H1 (cell line): ENCODE measurements at regions not wholly inside any gene's neighbourhood (a gene's known extent, or its start where the extent isn't known, plus 50 kb on each side); places are given as distances from the start of the nearest gene placed in this dataset.

Source experiments
- CTCF ChIA-PET: fragments of 300-600 bp; sonication (Branson Sonifier 250); formaldehyde crosslinking; loops from one replicate; lab custom pipeline; 2021; ENCODE audit not compliant: partially characterized antibody; lab: Charles Lee
- POLR2A ChIA-PET: fragments of 300-600 bp; sonication (Branson Sonifier 250); formaldehyde crosslinking; loops from one replicate; lab custom pipeline; 2021; ENCODE audit warnings: inconsistent platforms; ENCODE audit not compliant: partially characterized antibody; lab: Charles Lee
- DNase-seq, 2 experiments: peaks; one replicate each; pipeline versions ENCODE4 v3.0.0 to v3.0.0-alpha.2; 2010 to 2022; ENCODE audit warnings: low spot score in 2 of 2, low read depth in 1 of 2, mixed read lengths in 1 of 2
- FAIRE-seq: peaks from 2 replicates; lab custom pipeline; 2011; peaks lifted over from hg19 to GRCh38; lab: Jason Lieb, UNC
- H2AFZ ChIP-seq: 2 replicates; pipeline ENCODE4 v1.8.1; 2012; ENCODE audit warnings: low read length, inconsistent platforms
- H2AK5ac ChIP-seq: 2 replicates; pipeline ENCODE4 v1.6.1; 2013; ENCODE audit warnings: low read depth, low read length
- H2BK120ac ChIP-seq: replicated peaks from 2 replicates; pipeline ENCODE3; 2013; ENCODE audit warnings: low read depth, low read length, inconsistent platforms
- H2BK12ac ChIP-seq: 2 replicates; pipeline ENCODE4 v1.6.1; 2013; ENCODE audit warnings: low read depth, low read length
- H2BK15ac ChIP-seq: 2 replicates; pipeline ENCODE4 v1.6.1; 2013; ENCODE audit warnings: low read length
- H2BK20ac ChIP-seq: 2 replicates; pipeline ENCODE4 v1.6.1; 2013; ENCODE audit warnings: low read length
- H2BK5ac ChIP-seq: 2 replicates; pipeline ENCODE4 v1.6.1; 2013; ENCODE audit warnings: low read depth, low read length
- H3K14ac ChIP-seq: 2 replicates; pipeline ENCODE4 v1.6.1; 2013; ENCODE audit warnings: inconsistent platforms; ENCODE audit not compliant: insufficient read length
- H3K18ac ChIP-seq: 2 replicates; pipeline ENCODE4 v1.6.1; 2013; ENCODE audit warnings: low read length; ENCODE audit errors: extremely low read depth
- H3K23ac ChIP-seq: 2 replicates; pipeline ENCODE4 v1.6.1; 2013; ENCODE audit warnings: inconsistent platforms; ENCODE audit not compliant: insufficient read length
- H3K23me2 ChIP-seq: 2 replicates; pipeline ENCODE4 v1.6.1; 2013; ENCODE audit warnings: low read depth, low read length
- H3K27ac ChIP-seq: 2 replicates; pipeline ENCODE4 v1.6.1; 2011; ENCODE audit warnings: low read depth, low read length, inconsistent platforms
- H3K27me3 ChIP-seq, 4 experiments: replicated peaks in 1 of 4; 1 replicate in 1 of 4; 2 replicates in 3 of 4; pipeline versions ENCODE4 v1.6.1 to v1.8.1; 2011 to 2013; ENCODE audit warnings: low read length in 3 of 4, mild to moderate bottlenecking in 3 of 4, inconsistent platforms in 2 of 4, mixed read lengths in 2 of 4, moderate library complexity in 1 of 4; ENCODE audit not compliant: control insufficient read depth in 3 of 4, insufficient read depth in 3 of 4; ENCODE audit errors: extremely low read depth in 1 of 4
- H3K36me3 ChIP-seq, 4 experiments: 2 replicates each; pipeline versions ENCODE4 v1.6.1 to v1.8.1; 2011 to 2013; ENCODE audit warnings: mild to moderate bottlenecking in 4 of 4, low read length in 3 of 4, moderate library complexity in 2 of 4, control low read depth in 1 of 4, inconsistent platforms in 1 of 4; ENCODE audit not compliant: insufficient read depth in 4 of 4, control insufficient read depth in 2 of 4
- H3K4ac ChIP-seq: replicated peaks from 2 replicates; pipeline ENCODE3; 2013; ENCODE audit warnings: low read length, low read depth, mixed read lengths, inconsistent platforms; ENCODE audit not compliant: insufficient read length
- H3K4me1 ChIP-seq, 4 experiments: replicated peaks in 1 of 4; 1 replicate in 1 of 4; 2 replicates in 3 of 4; pipeline versions ENCODE4 v1.6.1 to v1.8.1; 2011 to 2013; ENCODE audit warnings: low read length in 3 of 4, inconsistent platforms in 2 of 4, mixed read lengths in 1 of 4; ENCODE audit not compliant: insufficient read depth in 4 of 4, control insufficient read depth in 3 of 4
- H3K4me2 ChIP-seq, 2 experiments: 2 replicates each; pipeline versions ENCODE4 v1.6.1 to v1.8.1; 2011 to 2013; ENCODE audit warnings: low read depth in 2 of 2, low read length in 2 of 2, control low read depth in 1 of 2, inconsistent platforms in 1 of 2, mild to moderate bottlenecking in 1 of 2; ENCODE audit not compliant: insufficient read depth in 1 of 2
- H3K4me3 ChIP-seq, 4 experiments: fragments of 200-600, 300-600 bp in 1 of 4; sonication (generic), shearing (Covaris generic), sonication (Bioruptor Twin) in 1 of 4; 2 replicates each; pipeline versions ENCODE4 v1.5.1 to v1.8.1; 2011 to 2016; ENCODE audit warnings: low read length in 4 of 4, low read depth in 3 of 4, control low read depth in 2 of 4, inconsistent platforms in 2 of 4, mild to moderate bottlenecking in 2 of 4, mixed read lengths in 1 of 4, moderate library complexity in 1 of 4; ENCODE audit not compliant: insufficient read depth in 2 of 4; ENCODE audit errors: extremely low read depth in 1 of 4
- H3K56ac ChIP-seq: replicated peaks from 2 replicates; pipeline ENCODE3; 2013; ENCODE audit warnings: low read depth, mild to moderate bottlenecking, mixed read lengths, low read length, inconsistent platforms; ENCODE audit not compliant: insufficient read length
- H3K79me1 ChIP-seq: 2 replicates; pipeline ENCODE4 v1.6.1; 2013; ENCODE audit warnings: low read depth, low read length, control low read depth
- H3K79me2 ChIP-seq, 2 experiments: 2 replicates each; pipeline versions ENCODE4 v1.6.1 to v1.8.1; 2012 to 2013; ENCODE audit warnings: low read length in 2 of 2, mild to moderate bottlenecking in 2 of 2, inconsistent platforms in 1 of 2; ENCODE audit not compliant: insufficient read depth in 2 of 2, control insufficient read depth in 1 of 2
- H3K9ac ChIP-seq, 4 experiments: replicated peaks in 1 of 4; 1 replicate in 1 of 4; 2 replicates in 3 of 4; pipeline versions ENCODE4 v1.6.1 to v1.8.1; 2011 to 2013; ENCODE audit warnings: low read depth in 3 of 4, low read length in 3 of 4, control low read depth in 2 of 4, mild to moderate bottlenecking in 2 of 4, moderate library complexity in 2 of 4, inconsistent platforms in 1 of 4; ENCODE audit errors: extremely low read depth in 1 of 4
- H3K9me3 ChIP-seq, 2 experiments: 2 replicates each; pipeline versions ENCODE4 v1.6.1 to v1.8.1; 2012 to 2013; ENCODE audit warnings: mild to moderate bottlenecking in 2 of 2, moderate library complexity in 2 of 2, control low read depth in 1 of 2, inconsistent platforms in 1 of 2, low read depth in 1 of 2, low read length in 1 of 2, mixed read lengths in 1 of 2; ENCODE audit not compliant: insufficient read depth in 2 of 2
- H4K20me1 ChIP-seq, 2 experiments: replicated peaks in 1 of 2; 2 replicates each; pipeline versions ENCODE3 to v1.8.1; 2011 to 2013; ENCODE audit warnings: inconsistent platforms in 2 of 2, low read length in 2 of 2, mild to moderate bottlenecking in 1 of 2; ENCODE audit not compliant: insufficient read depth in 2 of 2, control insufficient read depth in 1 of 2
- H4K5ac ChIP-seq: 2 replicates; pipeline ENCODE4 v1.6.1; 2013; ENCODE audit warnings: low read length, low read depth, mixed read lengths, inconsistent platforms; ENCODE audit not compliant: insufficient read length
- H4K8ac ChIP-seq: 2 replicates; pipeline ENCODE4 v1.8.0; 2013; ENCODE audit warnings: mild to moderate bottlenecking, moderate library complexity, low read length, inconsistent platforms; ENCODE audit not compliant: insufficient read depth; ENCODE audit errors: extremely low read depth
- H4K91ac ChIP-seq: replicated peaks from 2 replicates; pipeline ENCODE3; 2013; ENCODE audit warnings: low read length, mixed read lengths, inconsistent platforms; ENCODE audit not compliant: insufficient read length
- BRCA1 ChIP-seq: IDR thresholded peaks from 2 replicates; pipeline ENCODE4 v1.6.1; 2012; ENCODE audit warnings: low read depth, low read length, improper control_type of control experiment
- CEBPB ChIP-seq: IDR thresholded peaks from 2 replicates; pipeline ENCODE4 v1.6.1; 2012; ENCODE audit warnings: low read depth, low read length
- NANOG ChIP-seq: IDR thresholded peaks from 2 replicates; pipeline ENCODE4 v1.6.1; 2011; ENCODE audit warnings: low read length, low read depth, mild to moderate bottlenecking, inconsistent platforms; ENCODE audit not compliant: insufficient read depth, poor library complexity, severe bottlenecking
- RNF2 ChIP-seq: fragments of 200-900, 300-1000 bp; sonication (generic); IDR thresholded peaks from 2 replicates; pipeline ENCODE4 v1.7.1; 2016; ENCODE audit warnings: borderline replicate concordance, low read depth, mild to moderate bottlenecking, antibody characterized with exemption, low read length; ENCODE audit not compliant: poor library complexity, severe bottlenecking; ENCODE audit errors: missing control alignments
- SUZ12 ChIP-seq: fragments of 200-600 bp; sonication (generic); IDR thresholded peaks from 2 replicates; pipeline ENCODE4 v1.6.1; 2012; ENCODE audit warnings: mild to moderate bottlenecking, inconsistent platforms, low read length, moderate library complexity, mixed read lengths
- WGBS, 2 experiments: shearing (Covaris generic) in 1 of 2; methylation state at CpG; one replicate each; pipeline versions ENCODE4 v1.1.6 to v1.1.7; 2013 to 2015; ENCODE audit warnings: low lambda C conversion rate in 2 of 2, mixed read lengths in 2 of 2, inconsistent platforms in 1 of 2, low coverage in 1 of 2, missing lambda C conversion rate in 1 of 2; ENCODE audit not compliant: insufficient replicate concordance in 2 of 2, insufficient coverage in 1 of 2, insufficient read length in 1 of 2; ENCODE audit errors: extremely low coverage in 1 of 2, missing lambda C conversion rate in 1 of 2; 5-methylcytosine and 5-hydroxymethylcytosine counted together

GRCh38 chr3:148002705-148003205 is 593.6 kb downstream of the ZIC1 start:
- Histone ChIP-seq H2AFZ (no peak overlapping the region), H3K14ac (no peak overlapping the region), H2BK15ac (no peak overlapping the region), H3K4ac (no peak overlapping the region), H2AK5ac (no peak overlapping the region), H3K4me1 (no peaks in the 10 kb centered on the region; a peak in 2 of 7 replicates), H4K20me1 (no peaks in the 10 kb centered on the region), H3K27ac (no peak overlapping the region), H4K91ac (no peak overlapping the region), H3K27me3 (no peaks in the 10 kb centered on the region), H2BK12ac (no peak overlapping the region), H3K79me2 (no peaks in the 10 kb centered on the region), H3K18ac (no peak overlapping the region), H3K4me2 (no peak overlapping the region), H4K5ac (no peak overlapping the region), H3K4me3 (no peak overlapping the region), H3K56ac (no peak overlapping the region), H2BK5ac (no peak overlapping the region), H3K36me3 (no peaks in the 10 kb centered on the region), H2BK120ac (no peak overlapping the region), H4K8ac (no peak overlapping the region), H2BK20ac (no peak overlapping the region), H3K9ac (no peak overlapping the region), H3K23ac (no peak overlapping the region), H3K9me3 (no peaks in the 10 kb centered on the region), H3K23me2 (no peaks in the 10 kb centered on the region), H3K79me1 (no peaks in the 10 kb centered on the region)
- POLR2A ChIA-PET, result no interaction called here
- WGBS, 2 experiments, result 91% methylated on average over 4 of the region's 4 CpGs; no CpG with 5 or more reads in 1 of the 2 experiments
- no peak for FAIRE-seq
- CTCF ChIA-PET, result no interaction called here
- TF ChIP-seq NANOG, result no peak
- TF ChIP-seq CEBPB, result peak; percentile 42; the same call in 1 of the 2 replicates
- no peak for TF ChIP-seq SUZ12
- TF ChIP-seq RNF2, result no peak
- TF ChIP-seq BRCA1, result no peak
- DNase-seq, result no peak
